ENCODE measurements at regions not wholly inside any gene's neighbourhood (a gene's known extent, or its start where the extent isn't known, plus 50 kb on each side); places are given as distances from the start of the nearest gene placed in this dataset.

- no peak overlapping the region for H3K4me3 ChIP-seq (ENCODE audit: low read depth, low read length)
- TF ChIP-seq, protein P1, sequence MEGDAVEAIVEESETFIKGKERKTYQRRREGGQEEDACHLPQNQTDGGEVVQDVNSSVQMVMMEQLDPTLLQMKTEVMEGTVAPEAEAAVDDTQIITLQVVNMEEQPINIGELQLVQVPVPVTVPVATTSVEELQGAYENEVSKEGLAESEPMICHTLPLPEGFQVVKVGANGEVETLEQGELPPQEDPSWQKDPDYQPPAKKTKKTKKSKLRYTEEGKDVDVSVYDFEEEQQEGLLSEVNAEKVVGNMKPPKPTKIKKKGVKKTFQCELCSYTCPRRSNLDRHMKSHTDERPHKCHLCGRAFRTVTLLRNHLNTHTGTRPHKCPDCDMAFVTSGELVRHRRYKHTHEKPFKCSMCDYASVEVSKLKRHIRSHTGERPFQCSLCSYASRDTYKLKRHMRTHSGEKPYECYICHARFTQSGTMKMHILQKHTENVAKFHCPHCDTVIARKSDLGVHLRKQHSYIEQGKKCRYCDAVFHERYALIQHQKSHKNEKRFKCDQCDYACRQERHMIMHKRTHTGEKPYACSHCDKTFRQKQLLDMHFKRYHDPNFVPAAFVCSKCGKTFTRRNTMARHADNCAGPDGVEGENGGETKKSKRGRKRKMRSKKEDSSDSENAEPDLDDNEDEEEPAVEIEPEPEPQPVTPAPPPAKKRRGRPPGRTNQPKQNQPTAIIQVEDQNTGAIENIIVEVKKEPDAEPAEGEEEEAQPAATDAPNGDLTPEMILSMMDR (IDR thresholded peaks at IDR 0.05; ENCODE audit: borderline replicate concordance, insufficient read depth, low read depth, low read length), result no peak
These were observed 395.2 kb downstream of the RAD51AP2 start for GRCh38 chr2:17122887-17123501.

GRCh38 chr2:17115466-17115865 is 402.8 kb downstream of the RAD51AP2 start:
- TF ChIP-seq, protein P1 (IDR thresholded peaks at IDR 0.05; ENCODE audit: borderline replicate concordance, insufficient read depth, low read depth, low read length), result no peak
- no peak overlapping the region for H3K4me3 ChIP-seq (ENCODE audit: low read depth, low read length)

GRCh38 chr2:17115042-17115441 is 403.2 kb downstream of the RAD51AP2 start:
- TF ChIP-seq, protein P1 (IDR thresholded peaks at IDR 0.05; ENCODE audit: borderline replicate concordance, insufficient read depth, low read depth, low read length), result no peak
- no peak overlapping the region for H3K4me3 ChIP-seq (ENCODE audit: low read depth, low read length)

DNA sequence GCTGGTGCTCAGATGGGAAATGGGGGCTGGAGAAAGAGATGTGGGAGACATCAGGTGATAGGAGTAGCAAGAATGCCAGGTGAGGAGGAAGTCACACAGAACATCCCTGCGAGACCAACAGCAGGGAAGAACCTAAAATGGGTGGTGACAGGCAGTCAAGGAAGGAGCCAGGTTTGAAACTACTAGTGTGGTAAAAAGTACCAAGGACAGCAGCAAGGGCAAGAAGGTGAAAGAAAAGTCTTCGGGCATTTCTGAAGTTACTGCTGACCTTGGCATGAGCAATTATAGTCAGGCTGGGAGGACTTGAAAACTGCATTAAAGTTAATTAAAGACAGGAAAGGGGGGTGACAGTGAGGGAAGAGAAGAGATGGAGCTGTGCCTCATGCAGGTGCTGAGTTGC is 410.4 kb downstream of the RAD51AP2 start:
- H3K4me3 ChIP-seq (ENCODE audit: low read depth, low read length), result no peak overlapping the region
- TF ChIP-seq, protein P1 (IDR thresholded peaks at IDR 0.05; ENCODE audit: borderline replicate concordance, insufficient read depth, low read depth, low read length), result no peak

- TF ChIP-seq, protein P1 (IDR thresholded peaks at IDR 0.05; ENCODE audit: borderline replicate concordance, insufficient read depth, low read depth, low read length), result no peak
- H3K4me3 ChIP-seq (ENCODE audit: low read depth, low read length), result no peak overlapping the region
These were observed 411.1 kb downstream of the RAD51AP2 start for GRCh38 chr2:17107151-17107550.

GRCh38 chr2:17106418-17106817 is 411.8 kb downstream of the RAD51AP2 start:
- TF ChIP-seq, protein P1 (IDR thresholded peaks at IDR 0.05; ENCODE audit: borderline replicate concordance, insufficient read depth, low read depth, low read length), result no peak
- H3K4me3 ChIP-seq (ENCODE audit: low read depth, low read length), result no peak overlapping the region

- no peak overlapping the region for H3K4me3 ChIP-seq (ENCODE audit: low read depth, low read length)
- TF ChIP-seq, protein P1 (IDR thresholded peaks at IDR 0.05; ENCODE audit: borderline replicate concordance, insufficient read depth, low read depth, low read length), result no peak
These were observed 413.8 kb downstream of the RAD51AP2 start for GRCh38 chr2:17104454-17104853.
